ENCODE measurements at regions not wholly inside any gene's neighbourhood (a gene's known extent, or its start where the extent isn't known, plus 50 kb on each side); places are given as distances from the start of the nearest gene placed in this dataset.
"Not testable (repeated sequence)": the region's sequence is repeated elsewhere in the genome, so short reads cannot be mapped to it uniquely, and the experiment has no call there.

DNA sequence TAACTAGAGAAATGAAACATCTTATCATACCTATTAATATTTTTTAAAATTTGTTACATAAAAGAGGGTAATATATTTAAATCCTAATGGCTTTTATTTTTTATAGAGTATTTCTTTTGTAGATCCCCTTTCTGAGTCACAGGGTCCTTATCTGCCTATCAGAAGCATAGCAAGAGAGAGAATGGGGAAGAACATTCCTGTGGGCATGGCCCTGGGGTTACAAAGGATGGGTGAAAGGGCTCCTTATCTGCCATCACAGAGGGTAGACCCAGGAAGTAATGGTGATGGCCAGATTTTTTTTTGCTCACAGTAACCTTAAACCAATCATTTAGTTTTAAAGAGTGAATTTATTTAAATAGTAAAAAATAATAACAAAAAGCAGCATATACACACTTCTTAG lies 582.1 kb upstream of the HTR1E start:
- Histone ChIP-seq H3K9me3 (no peaks in the 10 kb centered on the region), H3K4me3 (no peak overlapping the region), H3K36me3 (no peaks in the 10 kb centered on the region), H3K4me1 (no peaks in the 10 kb centered on the region), H3K27me3 (no peaks in the 10 kb centered on the region), H3K27ac (no peak overlapping the region)
- ATAC-seq (no peak), DNase-seq (no peak)
- intact Hi-C loops (cut with DNase I): no loop called here
- TF ChIP-seq, protein P1, sequence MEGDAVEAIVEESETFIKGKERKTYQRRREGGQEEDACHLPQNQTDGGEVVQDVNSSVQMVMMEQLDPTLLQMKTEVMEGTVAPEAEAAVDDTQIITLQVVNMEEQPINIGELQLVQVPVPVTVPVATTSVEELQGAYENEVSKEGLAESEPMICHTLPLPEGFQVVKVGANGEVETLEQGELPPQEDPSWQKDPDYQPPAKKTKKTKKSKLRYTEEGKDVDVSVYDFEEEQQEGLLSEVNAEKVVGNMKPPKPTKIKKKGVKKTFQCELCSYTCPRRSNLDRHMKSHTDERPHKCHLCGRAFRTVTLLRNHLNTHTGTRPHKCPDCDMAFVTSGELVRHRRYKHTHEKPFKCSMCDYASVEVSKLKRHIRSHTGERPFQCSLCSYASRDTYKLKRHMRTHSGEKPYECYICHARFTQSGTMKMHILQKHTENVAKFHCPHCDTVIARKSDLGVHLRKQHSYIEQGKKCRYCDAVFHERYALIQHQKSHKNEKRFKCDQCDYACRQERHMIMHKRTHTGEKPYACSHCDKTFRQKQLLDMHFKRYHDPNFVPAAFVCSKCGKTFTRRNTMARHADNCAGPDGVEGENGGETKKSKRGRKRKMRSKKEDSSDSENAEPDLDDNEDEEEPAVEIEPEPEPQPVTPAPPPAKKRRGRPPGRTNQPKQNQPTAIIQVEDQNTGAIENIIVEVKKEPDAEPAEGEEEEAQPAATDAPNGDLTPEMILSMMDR (IDR thresholded peaks at IDR 0.05): no peak
- TF ChIP-seq POLR2A (IDR thresholded peaks at IDR 0.05): no peak

GRCh38 chr6:86331919-86332318 lies 605.4 kb upstream of the HTR1E start:
- Histone ChIP-seq H3K27me3 (no peaks in the 10 kb centered on the region), H3K4me3 (no peak overlapping the region), H3K9me3 (no peaks in the 10 kb centered on the region), H3K27ac (no peak overlapping the region), H3K4me1 (no peaks in the 10 kb centered on the region), H3K36me3 (no peaks in the 10 kb centered on the region)
- intact Hi-C loops (cut with DNase I): no loop called here
- ATAC-seq: no peak
- no peak for DNase-seq
- WGBS (ENCODE audit: insufficient coverage, low coverage, low lambda C conversion rate, missing lambda C conversion rate): 31% methylated on average over 5 of the region's 5 CpGs
- TF ChIP-seq, protein P1 (IDR thresholded peaks at IDR 0.05): no peak
- no peak for TF ChIP-seq POLR2A (IDR thresholded peaks at IDR 0.05)

GRCh38 chr6:86331265-86331840 lies 606.0 kb upstream of the HTR1E start:
- Histone ChIP-seq H3K36me3 (no peaks in the 10 kb centered on the region), H3K4me1 (no peaks in the 10 kb centered on the region), H3K27ac (no peak overlapping the region), H3K4me3 (no peak overlapping the region), H3K9me3 (no peaks in the 10 kb centered on the region), H3K27me3 (no peaks in the 10 kb centered on the region)
- DNase-seq: no peak
- intact Hi-C loops (cut with DNase I): no loop called here
- TF ChIP-seq, protein P1 (IDR thresholded peaks at IDR 0.05): no peak
- TF ChIP-seq POLR2A (IDR thresholded peaks at IDR 0.05): no peak
- ATAC-seq: no peak
- 24% methylated on average over 3 of the region's 3 CpGs for WGBS (ENCODE audit: insufficient coverage, low coverage, low lambda C conversion rate, missing lambda C conversion rate)

- Histone ChIP-seq H3K27ac (no peak overlapping the region), H3K27me3 (no peaks in the 10 kb centered on the region), H3K9me3 (no peaks in the 10 kb centered on the region), H3K4me1 (no peaks in the 10 kb centered on the region), H3K4me3 (no peak overlapping the region), H3K36me3 (no peaks in the 10 kb centered on the region)
- DNase-seq (no peak), ATAC-seq (no peak)
- TF ChIP-seq, protein P1 (IDR thresholded peaks at IDR 0.05): no peak
- no peak for TF ChIP-seq POLR2A (IDR thresholded peaks at IDR 0.05)
- WGBS (ENCODE audit: insufficient coverage, low coverage, low lambda C conversion rate, missing lambda C conversion rate): 82% methylated on average over 2 of the region's 4 CpGs
- intact Hi-C loops (cut with DNase I): no loop called here
Observed at GRCh38 chr6:86306210-86306609, 631.1 kb upstream of the HTR1E start.

- Histone ChIP-seq H3K4me3 (no peak overlapping the region), H3K27me3 (no peaks in the 10 kb centered on the region), H3K4me1 (no peaks in the 10 kb centered on the region), H3K36me3 (no peaks in the 10 kb centered on the region), H3K27ac (no peak overlapping the region), H3K9me3 (no peaks in the 10 kb centered on the region)
- DNase-seq: no peak
- intact Hi-C loops (cut with DNase I): no loop called here
- ATAC-seq: no peak
- TF ChIP-seq, protein P1 (IDR thresholded peaks at IDR 0.05): no peak
- TF ChIP-seq POLR2A (IDR thresholded peaks at IDR 0.05): no peak
Observed at GRCh38 chr6:86285876-86286275, 643.2 kb upstream of the SYNCRIP start.

DNA sequence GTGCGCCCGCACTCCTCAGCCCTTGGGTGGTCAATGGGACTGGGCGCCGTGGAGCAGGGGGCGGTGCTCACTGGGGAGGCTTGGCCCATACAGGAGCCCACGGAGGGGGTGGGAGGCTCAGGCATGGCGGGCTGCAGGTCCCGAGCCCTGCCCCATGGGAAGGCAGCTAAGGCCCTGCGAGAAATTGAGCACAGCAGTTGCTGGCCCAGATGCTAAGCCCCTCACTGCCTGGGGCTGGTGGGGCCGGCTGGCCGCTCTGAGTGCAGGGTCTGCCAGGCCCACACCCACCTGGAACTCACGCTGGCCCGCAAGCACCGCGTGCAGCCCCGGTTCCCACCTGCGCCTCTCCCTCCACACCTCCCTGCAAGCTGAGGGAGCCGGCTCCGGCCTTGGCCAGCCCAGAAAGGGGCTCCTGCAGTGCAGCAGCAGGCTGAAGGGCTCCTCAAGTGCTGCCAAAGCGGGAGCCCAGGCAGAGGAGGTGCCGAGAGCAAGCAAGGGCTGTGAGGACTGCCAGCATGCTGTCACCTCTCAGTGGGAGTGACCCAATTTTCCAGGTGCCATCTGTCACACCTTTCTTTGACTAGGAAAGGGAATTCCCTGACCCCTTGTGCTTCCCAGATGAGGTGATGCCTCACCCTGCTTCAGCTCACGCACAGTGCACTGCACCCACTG lies 642.3 kb upstream of the SYNCRIP start:
- H3K4me1 ChIP-seq; DNase-seq; H3K27me3 ChIP-seq; intact Hi-C loops (cut with DNase I); H3K4me3 ChIP-seq; H3K9me3 ChIP-seq; H3K36me3 ChIP-seq; ATAC-seq; H3K27ac ChIP-seq: not testable (repeated sequence)
- no CpG with 5 or more reads among the region's 22 CpGs for whole genome bisulfite sequencing (ENCODE audit: insufficient coverage, low coverage, low lambda C conversion rate, missing lambda C conversion rate)

DNA sequence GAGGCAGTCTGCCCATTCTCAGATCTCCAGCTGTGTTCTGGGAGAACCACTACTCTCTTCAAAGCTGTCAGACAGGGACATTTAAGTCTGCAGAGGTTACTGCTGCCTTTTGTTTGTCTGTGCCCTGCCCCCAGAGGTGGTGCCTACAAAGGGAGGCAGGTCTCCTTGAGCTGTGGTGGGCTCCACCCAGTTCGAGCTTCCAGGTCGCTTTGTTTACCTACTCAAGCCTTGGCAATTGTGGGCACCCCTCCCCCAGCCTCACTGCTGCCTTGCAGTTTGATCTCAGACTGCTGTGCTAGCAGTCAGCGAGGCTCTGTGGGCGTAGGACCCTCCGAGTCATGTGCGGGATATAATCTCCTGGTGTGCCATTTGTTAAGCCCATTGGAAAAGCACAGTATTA lies 640.9 kb upstream of the SYNCRIP start:
- ATAC-seq; H3K9me3 ChIP-seq; H3K27ac ChIP-seq; H3K4me1 ChIP-seq; intact Hi-C loops (cut with DNase I); H3K36me3 ChIP-seq; H3K4me3 ChIP-seq; H3K27me3 ChIP-seq; DNase-seq: not testable (repeated sequence)
- WGBS (ENCODE audit: insufficient coverage, low coverage, low lambda C conversion rate, missing lambda C conversion rate): 80% methylated on average over 1 of the region's 6 CpGs

Data from right lobe of liver (tissue), 6 donors.